Choroid plexus epithelial cell (primary cell): ENCODE measurements at regions not wholly inside any gene's neighbourhood (a gene's known extent, or its start where the extent isn't known, plus 50 kb on each side); places are given as distances from the start of the nearest gene placed in this dataset.

Experiments
- DNase-seq: peaks from one replicate; pipeline ENCODE4 v3.0.0-alpha.2; 2010; ENCODE audit warnings: low read depth
- H3K4me3 ChIP-seq: 2 replicates; pipeline ENCODE4 v1.5.1; 2011; ENCODE audit warnings: low read depth, mild to moderate bottlenecking, control low read depth, low read length, moderate library complexity
- CTCF ChIP-seq: conservative IDR thresholded peaks from 2 replicates; pipeline ENCODE4 v1.5.1; 2011; ENCODE audit warnings: low read depth, mild to moderate bottlenecking, control low read depth, inconsistent platforms, low read length, moderate library complexity

- DNase-seq = no peak
- no peak overlapping the region for H3K4me3 ChIP-seq
- TF ChIP-seq CTCF = no peak
Measured at GRCh38 chr5:163997965-163998364, 492.5 kb downstream of the MAT2B start.

- peak; percentile 31 for DNase-seq
- no peak overlapping the region for H3K4me3 ChIP-seq
- TF ChIP-seq CTCF = no peak
Measured at GRCh38 chr5:164000241-164000640, 494.8 kb downstream of the MAT2B start.

GRCh38 chr5:164000819-164001218, 495.4 kb downstream of the MAT2B start:
- H3K4me3 ChIP-seq = no peak overlapping the region
- DNase-seq = no peak

GRCh38 chr5:164002214-164002613, 496.8 kb downstream of the MAT2B start:
- H3K4me3 ChIP-seq = no peak overlapping the region
- peak; percentile 20 for DNase-seq
- no peak for TF ChIP-seq CTCF

More at GRCh38 chr5:164000819-164001218, 495.4 kb downstream of the MAT2B start:
- TF ChIP-seq CTCF = no peak

- DNase-seq = peak; percentile 32
- TF ChIP-seq CTCF = no peak
- no peak overlapping the region for H3K4me3 ChIP-seq
Measured at GRCh38 chr5:164002628-164003027, 497.2 kb downstream of the MAT2B start.

GRCh38 chr5:164005071-164005470, 499.7 kb downstream of the MAT2B start:
- H3K4me3 ChIP-seq = no peak overlapping the region
- no peak for TF ChIP-seq CTCF
- DNase-seq = no peak

GRCh38 chr5:164007064-164007463, 501.6 kb downstream of the MAT2B start:
- no peak for DNase-seq
- no peak for TF ChIP-seq CTCF
- H3K4me3 ChIP-seq = no peak overlapping the region
